NCI-H226 (cell line): ENCODE measurements at regions not wholly inside any gene's neighbourhood (a gene's known extent, or its start where the extent isn't known, plus 50 kb on each side); places are given as distances from the start of the nearest gene placed in this dataset.
A peak's percentile ranks its signal among the peaks of the same experiment; 100 is the strongest.
"Not testable (repeated sequence)": the region's sequence is repeated elsewhere in the genome, so short reads cannot be mapped to it uniquely, and the experiment has no call there.

Experiments used
- DNase-seq: peaks from one replicate; pipeline ENCODE4 v3.0.0-alpha.2; 2015

DNA sequence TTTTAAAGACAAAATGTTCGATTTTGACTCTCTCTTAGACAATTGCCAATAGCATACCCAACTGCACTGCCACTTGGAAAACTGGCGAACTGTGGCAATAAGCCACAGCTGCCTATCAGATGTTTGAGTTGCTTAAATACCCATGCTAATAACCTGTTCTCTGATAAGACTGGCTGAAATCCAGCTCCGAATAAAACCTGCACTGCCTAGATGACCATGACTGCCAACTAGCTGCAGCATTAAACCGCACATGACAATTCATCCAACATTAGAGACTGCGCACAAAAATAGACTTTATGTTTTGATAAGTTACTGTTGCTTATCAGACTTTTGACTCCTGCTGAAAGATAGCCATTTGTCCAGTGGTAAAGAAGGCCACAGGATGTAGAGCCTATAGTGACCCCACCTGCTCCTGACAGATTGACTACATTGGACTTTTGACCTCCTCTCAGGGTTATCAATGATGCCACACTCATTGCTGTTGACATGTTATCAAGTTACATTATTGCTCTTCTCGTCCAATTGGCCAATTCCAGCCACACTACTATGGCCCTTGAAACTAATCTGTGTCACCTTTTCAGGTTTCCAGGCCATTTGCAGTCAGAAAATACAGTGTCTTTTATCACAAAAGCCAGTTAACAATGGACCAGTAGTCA lies 299.0 kb downstream of the HGF start:
- DNase-seq: no peak

GRCh38 chr7:81469869-81470723 lies 299.8 kb downstream of the HGF start:
- DNase-seq: peak; percentile 59

DNA sequence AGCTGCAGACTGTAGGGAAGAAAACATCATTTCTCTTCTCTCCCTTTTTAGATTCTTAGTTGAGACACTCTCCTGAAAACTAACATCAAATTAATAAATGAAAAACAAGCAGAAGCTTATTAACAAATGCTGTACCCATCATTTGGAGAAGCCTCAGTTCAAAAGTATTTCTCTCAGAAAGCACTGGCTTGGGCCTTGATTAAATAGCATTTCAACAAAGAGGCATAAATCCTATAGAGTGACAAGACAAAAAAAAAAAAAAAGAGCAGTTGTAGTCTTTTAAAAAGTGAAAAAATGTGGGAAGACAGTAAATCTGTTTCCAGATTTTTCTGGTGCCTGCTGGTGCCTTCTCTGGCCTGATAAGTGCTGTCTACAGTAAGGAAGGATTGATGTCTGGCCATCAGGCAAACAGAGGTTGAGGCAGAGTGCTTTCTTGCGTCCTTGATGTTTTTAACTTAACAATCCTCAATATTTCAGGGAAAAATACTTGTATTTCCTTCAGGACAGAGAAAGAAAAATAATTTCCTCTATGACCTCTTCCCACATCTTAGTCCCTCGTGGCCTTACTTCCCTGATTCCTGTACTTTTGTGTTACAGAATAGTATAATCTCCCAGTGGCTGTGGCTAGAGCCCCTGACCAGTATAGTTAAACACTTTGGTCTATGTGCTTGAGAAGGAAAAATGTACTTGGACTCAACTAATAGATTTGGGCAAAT lies 300.5 kb downstream of the HGF start:
- no peak for DNase-seq

- no peak for DNase-seq
These were observed 301.3 kb downstream of the HGF start for GRCh38 chr7:81468526-81468925.

DNA sequence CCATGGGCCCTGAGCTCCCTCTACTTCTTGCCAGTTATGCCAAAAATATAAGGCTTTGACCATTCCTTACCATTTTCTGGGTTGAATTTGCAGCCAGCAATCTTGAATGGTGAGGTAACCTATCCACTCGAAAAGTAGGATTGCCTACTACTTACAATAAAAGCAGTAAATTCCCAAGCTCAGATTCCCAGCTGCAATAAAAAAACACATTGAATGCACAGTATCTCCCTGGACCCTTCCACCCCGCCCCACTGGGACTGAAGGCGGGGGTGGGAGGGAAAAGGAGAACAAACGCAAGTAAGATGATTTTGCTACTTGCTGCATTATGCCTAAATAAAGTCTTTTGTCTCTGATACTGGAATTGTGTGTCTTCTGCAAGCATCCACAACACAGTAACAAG lies 301.9 kb downstream of the HGF start:
- DNase-seq: no peak

- DNase-seq: no peak
These were observed 307.2 kb downstream of the HGF start for GRCh38 chr7:81462672-81463071.

DNA sequence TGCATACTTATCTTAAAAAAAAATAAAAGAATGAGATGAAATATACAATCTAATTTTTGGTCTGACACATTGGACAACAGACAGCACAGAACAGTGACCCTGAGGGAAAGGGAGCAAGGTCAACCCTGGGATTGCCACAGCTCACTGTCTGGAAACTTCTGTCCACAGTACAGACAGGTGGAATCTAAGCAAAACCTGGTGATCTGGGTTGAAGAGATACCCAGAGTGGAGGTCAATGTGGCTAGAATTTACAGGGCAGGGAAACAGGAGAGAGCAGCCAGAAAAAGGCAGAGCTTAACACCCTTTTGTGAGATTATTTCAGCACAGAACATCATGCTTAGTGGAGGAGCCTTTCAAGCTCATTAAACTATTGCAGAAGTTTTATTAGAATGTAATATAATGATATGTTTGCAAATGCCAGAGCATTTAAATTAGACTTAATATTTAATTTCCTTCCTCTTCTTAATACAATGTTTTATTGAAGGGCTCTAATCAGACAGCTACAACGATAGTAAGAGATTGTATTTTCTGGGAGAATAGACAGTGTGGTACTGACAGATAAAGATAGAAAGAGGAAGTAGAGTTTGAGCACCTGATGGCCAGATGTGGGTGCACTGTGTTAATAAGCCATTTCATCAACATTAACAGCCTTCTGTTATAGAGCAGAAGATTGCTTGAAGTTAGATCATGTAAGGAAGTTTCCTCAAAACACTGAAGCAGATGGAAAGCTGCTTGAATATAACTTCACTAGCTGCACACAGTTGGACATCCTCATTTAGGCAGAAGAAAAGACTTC lies 309.4 kb downstream of the HGF start:
- DNase-seq: no peak

DNA sequence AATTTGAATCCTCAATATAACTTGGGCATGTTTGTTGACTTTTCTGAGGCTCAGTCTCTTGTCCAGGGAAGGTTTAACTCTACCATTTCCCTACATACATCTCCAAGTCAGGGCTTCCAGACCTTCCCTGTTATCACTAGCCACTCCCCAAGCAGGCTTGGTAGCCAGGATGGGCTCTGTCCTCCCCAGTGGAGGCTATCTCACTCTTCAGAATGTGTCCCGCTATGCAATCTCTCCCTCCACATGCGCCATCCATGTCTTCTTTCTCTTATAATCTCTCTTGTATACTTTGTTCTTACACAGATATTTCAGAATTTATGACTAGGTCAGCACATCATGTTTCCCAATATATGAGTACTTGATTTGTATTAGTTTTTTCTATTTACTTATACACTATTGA lies 310.4 kb downstream of the HGF start:
- no peak for DNase-seq

- DNase-seq: no peak
These were observed 311.9 kb downstream of the HGF start for GRCh38 chr7:81457852-81458522.

- not testable (repeated sequence) for DNase-seq
These were observed 316.1 kb downstream of the HGF start for GRCh38 chr7:81453770-81454169.

GRCh38 chr7:81449105-81449504 lies 320.7 kb downstream of the HGF start:
- no peak for DNase-seq

DNA sequence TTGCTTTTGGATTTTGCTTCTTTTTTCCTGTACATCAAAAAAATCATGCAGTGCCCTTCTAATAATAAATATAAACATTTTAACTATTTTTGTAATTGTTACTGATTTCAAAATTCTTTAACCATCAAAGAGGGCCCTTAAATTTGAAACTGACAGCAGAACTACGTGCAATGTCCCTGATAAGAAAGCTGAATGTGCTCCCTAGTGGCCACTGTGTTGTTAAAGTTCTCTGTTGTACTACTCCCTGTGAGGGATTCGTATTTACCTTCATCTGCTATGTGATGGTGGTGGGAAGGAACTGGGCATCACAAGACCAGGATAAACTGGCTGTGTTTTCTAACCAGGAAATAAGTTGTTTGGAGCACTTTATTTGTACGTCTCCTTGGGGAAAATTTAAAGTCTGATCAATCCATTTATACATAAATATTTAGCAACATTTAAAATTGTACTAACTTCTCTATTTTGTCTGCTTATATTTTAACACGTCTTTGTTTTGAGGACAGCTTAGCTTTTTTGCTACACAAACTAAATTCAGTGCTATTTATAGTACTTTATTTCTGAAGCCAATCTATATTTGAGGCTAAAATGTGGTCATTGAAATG lies 322.4 kb downstream of the HGF start:
- DNase-seq: peak; percentile 26

DNA sequence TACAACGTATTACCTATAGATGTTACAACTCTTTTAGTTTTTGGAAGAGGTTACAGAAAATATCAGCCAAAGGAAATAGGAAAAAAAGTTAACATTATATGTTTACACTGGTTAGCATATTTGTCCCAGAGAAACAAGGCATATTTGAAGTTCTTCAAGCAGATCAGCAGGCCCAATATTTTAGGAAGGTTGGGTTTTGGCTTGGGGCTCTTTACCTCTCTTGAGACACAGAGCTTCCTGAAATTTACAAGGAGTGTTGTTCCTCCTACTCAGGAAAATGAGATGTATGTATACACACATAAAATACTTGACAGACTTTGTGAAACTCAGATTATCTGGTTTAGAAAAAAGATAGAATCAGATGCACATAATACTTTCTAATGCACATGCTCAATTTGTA lies 323.6 kb downstream of the HGF start:
- DNase-seq: no peak

GRCh38 chr7:81445462-81445861 lies 324.4 kb downstream of the HGF start:
- DNase-seq: no peak

DNA sequence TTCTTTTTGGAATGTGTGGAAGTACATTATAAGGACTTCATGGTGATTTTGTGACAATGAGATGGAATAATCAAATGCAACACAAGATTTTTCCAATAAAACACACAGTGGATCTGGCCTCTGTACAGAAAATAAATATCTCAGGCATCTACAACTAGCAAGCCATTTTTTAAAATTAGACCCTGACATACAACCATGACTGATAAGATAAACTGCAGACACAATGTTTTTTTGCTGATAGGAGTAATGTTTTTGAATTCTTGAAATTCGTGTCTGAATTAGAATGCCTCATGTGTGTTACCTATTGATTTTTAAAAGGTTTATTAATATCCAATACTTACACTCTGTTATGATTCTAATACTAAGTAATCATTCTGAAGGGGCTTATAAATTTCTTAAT lies 328.1 kb downstream of the HGF start:
- no peak for DNase-seq

- no peak for DNase-seq
These were observed 330.3 kb downstream of the HGF start for GRCh38 chr7:81439591-81439990.

- not testable (repeated sequence) for DNase-seq
These were observed 332.7 kb downstream of the HGF start for GRCh38 chr7:81437160-81437559.

DNA sequence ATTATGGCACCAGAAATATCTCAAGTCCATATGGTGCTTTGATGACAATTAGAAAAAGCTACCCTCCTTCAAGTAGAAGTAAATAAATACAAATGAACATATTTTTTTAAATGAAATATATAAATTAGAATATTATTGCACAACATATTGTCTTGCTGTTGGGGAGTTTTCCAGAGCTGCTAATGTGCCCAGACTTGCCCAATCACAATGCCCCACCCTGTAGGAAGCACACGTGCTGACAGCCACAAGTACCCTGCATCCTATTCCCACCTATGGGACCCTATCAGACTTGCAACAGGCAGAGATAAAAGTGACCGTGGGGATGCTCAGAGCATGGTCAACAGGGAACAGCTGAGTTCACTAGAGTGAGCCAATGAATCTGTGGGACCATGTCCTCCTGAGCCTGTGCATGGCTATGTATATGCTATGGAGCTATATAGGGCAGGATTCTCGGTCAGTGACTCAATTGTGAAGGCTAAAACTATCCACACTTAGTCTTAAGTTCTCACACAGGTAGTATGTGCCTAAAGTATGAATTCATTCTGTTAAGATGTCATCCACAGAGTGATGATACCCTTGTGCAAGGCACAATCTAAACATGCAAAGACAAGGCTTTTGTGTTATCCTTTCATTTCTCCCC lies 336.0 kb downstream of the HGF start:
- no peak for DNase-seq

DNA sequence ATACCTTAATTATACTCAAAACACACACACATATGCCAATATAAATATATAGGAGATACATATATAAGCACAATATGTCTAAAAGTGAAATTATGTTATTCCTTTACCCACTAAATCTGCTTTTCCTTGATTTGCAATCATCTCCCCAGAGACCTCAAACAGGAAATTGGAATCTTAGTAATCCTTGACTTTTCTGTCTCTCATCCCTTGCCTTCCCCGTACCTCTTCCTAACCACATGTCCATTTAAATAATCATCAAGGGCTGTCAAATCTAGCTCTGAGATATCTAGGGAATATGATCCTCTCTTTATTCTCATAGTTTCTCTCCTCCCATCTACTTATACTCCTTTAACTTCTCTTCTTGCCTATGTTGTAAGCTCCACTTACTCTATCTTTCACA lies 336.6 kb downstream of the HGF start:
- no peak for DNase-seq

GRCh38 chr7:81430761-81431160 lies 339.1 kb downstream of the HGF start:
- no peak for DNase-seq

- DNase-seq: no peak
These were observed 339.7 kb downstream of the HGF start for GRCh38 chr7:81430150-81430549.

DNA sequence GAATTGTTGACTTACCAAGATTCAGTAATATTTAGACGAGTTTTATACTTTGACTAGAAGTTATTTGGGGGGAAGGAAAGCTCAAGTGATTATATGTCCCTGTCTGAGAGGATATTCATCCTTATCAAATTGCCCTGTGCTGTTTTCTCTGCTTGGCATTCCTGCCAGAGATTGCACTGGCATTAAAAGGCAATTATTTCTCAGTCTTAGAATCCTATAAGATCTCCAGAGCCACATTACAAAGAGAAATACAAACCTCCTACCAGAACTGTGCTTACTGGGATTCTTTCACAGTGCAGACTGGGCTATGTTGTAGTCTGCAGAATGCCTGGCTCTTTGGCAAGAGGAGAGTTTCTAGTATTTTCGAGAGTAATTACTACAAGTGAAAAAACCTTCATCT lies 342.4 kb downstream of the HGF start:
- no peak for DNase-seq
